Mesodermal cell (in vitro differentiated cells): ENCODE measurements at regions not wholly inside any gene's neighbourhood (a gene's known extent, or its start where the extent isn't known, plus 50 kb on each side); places are given as distances from the start of the nearest gene placed in this dataset.

Experiments
- H3K27ac ChIP-seq: 2 replicates; pipeline ENCODE4 v1.7.0; 2013; ENCODE audit warnings: mild to moderate bottlenecking, low read depth, low read length, moderate library complexity; ENCODE audit not compliant: severe bottlenecking
- H3K36me3 ChIP-seq: 2 replicates; pipeline ENCODE4 v1.7.1; 2013; ENCODE audit warnings: mild to moderate bottlenecking, low read length, moderate library complexity; ENCODE audit not compliant: control insufficient read depth, insufficient read depth
- H3K4me1 ChIP-seq: one replicate; pipeline ENCODE4 v1.7.1; 2013; ENCODE audit warnings: mild to moderate bottlenecking, low read length; ENCODE audit not compliant: insufficient read depth, control insufficient read depth, poor library complexity, severe bottlenecking
- H3K4me3 ChIP-seq: 2 replicates; pipeline ENCODE4 v1.7.0; 2013; ENCODE audit warnings: low read length, control low read depth, mild to moderate bottlenecking; ENCODE audit not compliant: insufficient read depth, poor library complexity, severe bottlenecking; ENCODE audit errors: extremely low read depth
- H3K9me3 ChIP-seq: 2 replicates; pipeline ENCODE4 v1.7.1; 2013; ENCODE audit warnings: mild to moderate bottlenecking, low read length, moderate library complexity; ENCODE audit not compliant: control insufficient read depth
- WGBS, 2 experiments: methylation state at CpG; one replicate each; pipeline ENCODE4 v1.1.5; 2013; ENCODE audit warnings: missing lambda C conversion rate in 2 of 2; ENCODE audit not compliant: insufficient coverage in 2 of 2; 5-methylcytosine and 5-hydroxymethylcytosine counted together

- WGBS, 2 experiments = no CpG with 5 or more reads among the region's 1 CpG
- peaks cover 19% of the 10 kb centered on the region for H3K4me1 ChIP-seq
- H3K36me3 ChIP-seq = no peaks in the 10 kb centered on the region
- H3K27ac ChIP-seq = peak overlapping the region; percentile 69
- H3K4me3 ChIP-seq = no peak overlapping the region
- no peaks in the 10 kb centered on the region for H3K9me3 ChIP-seq
These were observed 50.5 kb upstream of the GUCY1A1 start for GRCh38 chr4:155616117-155616516.

GRCh38 chr4:155615081-155615887, 51.4 kb upstream of the GUCY1A1 start:
- Histone ChIP-seq H3K9me3 (no peaks in the 10 kb centered on the region), H3K4me3 (no peak overlapping the region), H3K4me1 (peaks cover 19% of the 10 kb centered on the region), H3K36me3 (no peaks in the 10 kb centered on the region), H3K27ac (peak overlapping the region; percentile 69)
- WGBS, 2 experiments = 87 to 100% methylated on average over 3 of the region's 4 CpGs

GRCh38 chr4:155614111-155614762, 52.4 kb upstream of the GUCY1A1 start:
- Histone ChIP-seq H3K4me1 (peaks cover 19% of the 10 kb centered on the region), H3K36me3 (no peaks in the 10 kb centered on the region), H3K9me3 (no peaks in the 10 kb centered on the region), H3K27ac (no peak overlapping the region), H3K4me3 (no peak overlapping the region)
- no CpG with 5 or more reads among the region's 1 CpG for WGBS, 2 experiments

GRCh38 chr4:155612074-155612473, 54.6 kb upstream of the GUCY1A1 start:
- Histone ChIP-seq H3K9me3 (no peaks in the 10 kb centered on the region), H3K27ac (no peak overlapping the region), H3K4me3 (no peak overlapping the region), H3K4me1 (peaks cover 15% of the 10 kb centered on the region), H3K36me3 (no peaks in the 10 kb centered on the region)
- 69 to 94% methylated on average over 2 of the region's 2 CpGs for WGBS, 2 experiments

- no peak overlapping the region for H3K27ac ChIP-seq
- WGBS, 2 experiments = 86 to 91% methylated on average over 3 to 4 of the region's 4 CpGs
- no peak overlapping the region for H3K4me3 ChIP-seq
- H3K4me1 ChIP-seq = peaks cover 12% of the 10 kb centered on the region
- no peaks in the 10 kb centered on the region for H3K36me3 ChIP-seq
- no peaks in the 10 kb centered on the region for H3K9me3 ChIP-seq
These were observed 55.1 kb upstream of the GUCY1A1 start for GRCh38 chr4:155611501-155611900.

- Histone ChIP-seq H3K4me3 (no peak overlapping the region), H3K36me3 (no peaks in the 10 kb centered on the region), H3K27ac (no peak overlapping the region), H3K9me3 (no peaks in the 10 kb centered on the region), H3K4me1 (peaks cover 5% of the 10 kb centered on the region)
- 93% methylated on average over 3 of the region's 5 CpGs for WGBS, 2 experiments
These were observed 56.5 kb upstream of the GUCY1A1 start for GRCh38 chr4:155610143-155610542.

GRCh38 chr4:155609455-155610059, 57.1 kb upstream of the GUCY1A1 start:
- WGBS, 2 experiments = 100% methylated on average over 1 of the region's 1 CpG; no CpG with 5 or more reads in 1 of the 2 experiments
- Histone ChIP-seq H3K36me3 (no peaks in the 10 kb centered on the region), H3K27ac (no peak overlapping the region), H3K4me3 (no peak overlapping the region), H3K4me1 (no peaks in the 10 kb centered on the region), H3K9me3 (no peaks in the 10 kb centered on the region)

- H3K4me1 ChIP-seq = no peaks in the 10 kb centered on the region
- no peaks in the 10 kb centered on the region for H3K9me3 ChIP-seq
- H3K4me3 ChIP-seq = no peak overlapping the region
- H3K27ac ChIP-seq = no peak overlapping the region
- 100% methylated on average over 1 of the region's 3 CpGs for WGBS, 2 experiments
- no peaks in the 10 kb centered on the region for H3K36me3 ChIP-seq
These were observed 58.3 kb upstream of the GUCY1A1 start for GRCh38 chr4:155608225-155608885.

GRCh38 chr4:155607481-155607880, 59.2 kb upstream of the GUCY1A1 start:
- Histone ChIP-seq H3K36me3 (no peaks in the 10 kb centered on the region), H3K4me3 (no peak overlapping the region), H3K27ac (no peak overlapping the region), H3K4me1 (no peaks in the 10 kb centered on the region), H3K9me3 (no peaks in the 10 kb centered on the region)
- 100% methylated on average over 1 of the region's 1 CpG; no CpG with 5 or more reads in 1 of the 2 experiments for WGBS, 2 experiments

GRCh38 chr4:155604718-155605626, 61.7 kb upstream of the GUCY1A1 start:
- Histone ChIP-seq H3K9me3 (no peaks in the 10 kb centered on the region), H3K4me1 (peaks cover 7% of the 10 kb centered on the region), H3K4me3 (no peak overlapping the region), H3K27ac (no peak overlapping the region), H3K36me3 (no peaks in the 10 kb centered on the region)
- 90 to 100% methylated on average over 1 to 2 of the region's 4 CpGs for WGBS, 2 experiments
